Loucy (cell line): ENCODE measurements at regions not wholly inside any gene's neighbourhood (a gene's known extent, or its start where the extent isn't known, plus 50 kb on each side); places are given as distances from the start of the nearest gene placed in this dataset.

Experiments
- H2AFZ ChIP-seq: fragments of 200-600 bp; sonication (generic); 2 replicates; pipeline ENCODE4 v1.6.0; 2016; ENCODE audit warnings: antibody characterized with exemption, mild to moderate bottlenecking, low read length, moderate library complexity
- H3F3A ChIP-seq: fragments of 200-600 bp; 2 replicates; pipeline ENCODE4 v1.6.0; 2016; ENCODE audit warnings: antibody characterized with exemption, low read depth, mild to moderate bottlenecking
- H3K27me3 ChIP-seq: fragments of 200-600 bp; sonication (generic); 2 replicates; pipeline ENCODE4 v1.6.1; 2014; ENCODE audit warnings: low read length, mild to moderate bottlenecking; ENCODE audit not compliant: insufficient read depth, poor library complexity, severe bottlenecking
- H3K36me3 ChIP-seq: fragments of 200-600 bp; sonication (generic); 2 replicates; pipeline ENCODE4 v1.6.1; 2016; ENCODE audit warnings: low read length; ENCODE audit not compliant: insufficient read depth
- H3K4me1 ChIP-seq: fragments of 200-600 bp; sonication (generic); 2 replicates; pipeline ENCODE4 v1.5.1; 2014; ENCODE audit warnings: low read length, mild to moderate bottlenecking; ENCODE audit not compliant: insufficient read depth, poor library complexity, severe bottlenecking
- H3K4me2 ChIP-seq: fragments of 200-600 bp; sonication (generic); 2 replicates; pipeline ENCODE4 v1.6.0; 2014; ENCODE audit warnings: antibody characterized with exemption, low read length, low read depth, mild to moderate bottlenecking; ENCODE audit not compliant: poor library complexity, severe bottlenecking
- H3K4me3 ChIP-seq: fragments of 200-600 bp; sonication (generic); 2 replicates; pipeline ENCODE4 v1.5.1; 2014; ENCODE audit warnings: low read length, mild to moderate bottlenecking, mixed read lengths; ENCODE audit not compliant: poor library complexity, severe bottlenecking
- H3K79me2 ChIP-seq: fragments of 200-600 bp; sonication (generic); 2 replicates; pipeline ENCODE4 v1.6.1; 2014; ENCODE audit warnings: low read length; ENCODE audit not compliant: insufficient read depth
- H3K9ac ChIP-seq: fragments of 200-600 bp; sonication (generic); 2 replicates; pipeline ENCODE4 v1.6.0; 2014; ENCODE audit warnings: mild to moderate bottlenecking, low read depth, low read length, moderate library complexity; ENCODE audit not compliant: poor library complexity, severe bottlenecking
- H3K9me2 ChIP-seq: fragments of 200-600 bp; sonication (generic); replicated peaks from 2 replicates; pipeline ENCODE4 v1.6.1; 2016; ENCODE audit warnings: low read depth, low read length, mixed read lengths
- H3K9me3 ChIP-seq: fragments of 200-600 bp; sonication (generic); 2 replicates; pipeline ENCODE4 v1.6.1; 2014; ENCODE audit warnings: mild to moderate bottlenecking, antibody characterized with exemption, low read length, low read depth; ENCODE audit not compliant: insufficient read depth
- H4K20me1 ChIP-seq: fragments of 200-600 bp; sonication (generic); 2 replicates; pipeline ENCODE4 v1.6.0; 2014; ENCODE audit warnings: antibody characterized with exemption, low read length, mild to moderate bottlenecking; ENCODE audit not compliant: insufficient read depth, poor library complexity, severe bottlenecking
- CTCF ChIP-seq: fragments of 200-600 bp; sonication (generic); conservative IDR thresholded peaks from 2 replicates; pipeline ENCODE4 v1.5.1; 2014; ENCODE audit warnings: mild to moderate bottlenecking, antibody characterized with exemption, low read length
- EZH2phosphoT487 ChIP-seq: fragments of 200-600 bp; IDR thresholded peaks from 2 replicates; pipeline ENCODE4 v1.6.1; 2018; ENCODE audit warnings: antibody characterized with exemption, mild to moderate bottlenecking, moderate library complexity, borderline replicate concordance

DNA sequence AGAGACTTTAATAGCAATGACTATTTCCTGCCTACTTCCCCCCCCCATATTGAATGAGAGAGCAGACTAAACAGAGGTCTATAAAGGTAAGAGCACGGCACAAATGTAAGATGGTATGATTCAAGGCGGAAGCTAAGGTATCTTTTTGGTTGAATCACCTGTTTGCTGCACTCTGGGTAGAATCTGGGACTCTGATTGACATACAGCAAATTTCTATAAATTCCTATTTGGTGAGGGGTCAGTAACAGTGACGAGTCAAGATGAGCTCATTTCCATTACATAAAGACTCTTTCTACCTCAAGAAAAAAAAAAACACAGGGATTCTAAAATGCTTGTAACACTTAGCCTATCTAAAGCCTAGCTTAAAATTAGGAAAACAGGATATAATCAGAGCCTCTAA is 297.3 kb downstream of the TNS1 start:
- no peaks in the 10 kb centered on the region for H4K20me1 ChIP-seq
- H2AFZ ChIP-seq = no peak overlapping the region
- H3K9me2 ChIP-seq = no peaks in the 10 kb centered on the region
- no peaks in the 10 kb centered on the region for H3K36me3 ChIP-seq
- H3K79me2 ChIP-seq = no peaks in the 10 kb centered on the region
- TF ChIP-seq CTCF (no peak), EZH2phosphoT487 (no peak)
- no peaks in the 10 kb centered on the region for H3K9me3 ChIP-seq
- no peaks in the 10 kb centered on the region for H3F3A ChIP-seq
- H3K4me2 ChIP-seq = no peak overlapping the region
- H3K4me1 ChIP-seq = no peaks in the 10 kb centered on the region
- H3K9ac ChIP-seq = no peak overlapping the region
- H3K27me3 ChIP-seq = no peaks in the 10 kb centered on the region
- H3K4me3 ChIP-seq = no peak overlapping the region

DNA sequence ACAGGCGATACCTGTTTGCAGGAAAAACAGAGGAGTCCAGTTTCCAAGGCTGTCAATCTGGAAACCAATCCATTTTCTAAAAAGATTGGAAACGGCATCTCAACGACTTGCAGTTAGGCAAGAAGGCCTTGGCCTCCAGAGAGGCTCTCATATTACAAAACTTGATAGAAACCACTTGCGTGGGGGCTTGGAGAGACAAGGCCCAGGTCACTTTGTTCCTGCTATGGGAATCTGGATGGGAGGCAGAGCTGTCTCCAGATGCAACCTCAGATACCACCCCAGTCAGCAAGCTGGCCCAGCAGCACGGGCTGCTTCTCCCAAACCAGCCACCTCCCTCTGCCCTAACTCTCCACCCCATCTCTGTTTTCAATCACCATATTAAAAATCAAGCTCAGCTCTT is 298.8 kb downstream of the TNS1 start:
- Histone ChIP-seq H4K20me1 (no peaks in the 10 kb centered on the region), H3K4me3 (no peak overlapping the region), H3K9ac (no peak overlapping the region), H3K9me2 (no peaks in the 10 kb centered on the region), H3F3A (no peaks in the 10 kb centered on the region), H3K9me3 (no peaks in the 10 kb centered on the region), H2AFZ (no peak overlapping the region), H3K4me2 (no peak overlapping the region), H3K36me3 (no peaks in the 10 kb centered on the region), H3K27me3 (no peaks in the 10 kb centered on the region), H3K4me1 (no peaks in the 10 kb centered on the region), H3K79me2 (no peaks in the 10 kb centered on the region)
- no peak for TF ChIP-seq EZH2phosphoT487
- TF ChIP-seq CTCF = no peak

DNA sequence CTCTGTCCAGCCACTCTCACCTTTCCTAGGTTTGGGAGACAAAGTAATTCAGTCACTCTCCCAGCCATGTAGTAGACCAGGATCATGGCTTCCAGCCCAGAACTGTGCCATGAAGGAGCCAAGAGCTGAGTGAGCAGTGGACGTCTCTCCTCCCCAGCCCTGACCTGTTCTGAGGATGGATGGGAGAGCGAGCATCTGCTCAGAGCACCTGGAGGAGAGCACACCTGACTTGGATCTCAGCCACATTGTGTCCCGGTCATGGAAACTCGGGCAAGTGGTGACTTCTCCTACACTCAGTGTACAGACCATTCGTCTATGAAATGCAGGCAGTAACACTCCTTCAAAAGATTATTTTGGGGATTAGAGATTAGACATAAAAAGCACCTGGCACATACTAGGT is 299.7 kb downstream of the TNS1 start:
- Histone ChIP-seq H3K27me3 (no peaks in the 10 kb centered on the region), H2AFZ (no peak overlapping the region)
- no peak for TF ChIP-seq CTCF
- no peak for TF ChIP-seq EZH2phosphoT487

More for the DNA sequence above, 299.7 kb downstream of the TNS1 start:
- H3K4me1 ChIP-seq = no peaks in the 10 kb centered on the region
- H3F3A ChIP-seq = no peaks in the 10 kb centered on the region
- no peaks in the 10 kb centered on the region for H3K9me2 ChIP-seq
- no peaks in the 10 kb centered on the region for H3K79me2 ChIP-seq
- H3K9me3 ChIP-seq = no peaks in the 10 kb centered on the region
- no peak overlapping the region for H3K4me2 ChIP-seq
- H4K20me1 ChIP-seq = no peaks in the 10 kb centered on the region
- H3K9ac ChIP-seq = no peak overlapping the region
- H3K4me3 ChIP-seq = no peak overlapping the region
- no peaks in the 10 kb centered on the region for H3K36me3 ChIP-seq
